Osteoblast (primary cell): ENCODE measurements at regions not wholly inside any gene's neighbourhood (a gene's known extent, or its start where the extent isn't known, plus 50 kb on each side); places are given as distances from the start of the nearest gene placed in this dataset.

Experiments
- DNase-seq: peaks from one replicate; pipeline ENCODE4 v3.0.0; 2011; ENCODE audit warnings: low spot score, mixed read lengths; ENCODE audit not compliant: insufficient read length; ENCODE audit errors: missing footprints
- H2AFZ ChIP-seq: 2 replicates; pipeline ENCODE4 v1.6.0; 2011; ENCODE audit warnings: mild to moderate bottlenecking, low read length
- H3K27ac ChIP-seq: 2 replicates; pipeline ENCODE4 v1.5.1; 2011; ENCODE audit warnings: mild to moderate bottlenecking, low read depth, low read length, moderate library complexity
- H3K27me3 ChIP-seq: 2 replicates; pipeline ENCODE4 v1.6.0; 2012; ENCODE audit warnings: mild to moderate bottlenecking, control low read depth, inconsistent platforms, low read length, moderate library complexity; ENCODE audit not compliant: insufficient read depth
- H3K36me3 ChIP-seq: 2 replicates; pipeline ENCODE4 v1.5.1; 2011; ENCODE audit warnings: mild to moderate bottlenecking, low read length, control low read depth, moderate library complexity; ENCODE audit not compliant: insufficient read depth
- H3K4me1 ChIP-seq: 2 replicates; pipeline ENCODE4 v1.5.1; 2011; ENCODE audit warnings: mild to moderate bottlenecking, low read length, control low read depth, moderate library complexity; ENCODE audit not compliant: insufficient read depth
- H3K4me2 ChIP-seq: 2 replicates; pipeline ENCODE4 v1.6.0; 2011; ENCODE audit warnings: mild to moderate bottlenecking, low read length; ENCODE audit not compliant: insufficient read depth
- H3K4me3 ChIP-seq: fragments of 200-600 bp; sonication (generic); 3 replicates; pipeline ENCODE4 v1.5.1; 2012; ENCODE audit warnings: mild to moderate bottlenecking, low read length, inconsistent platforms; ENCODE audit not compliant: insufficient read depth
- H3K79me2 ChIP-seq: 2 replicates; pipeline ENCODE4 v1.6.0; 2012; ENCODE audit warnings: mild to moderate bottlenecking, low read length, control low read depth, inconsistent platforms; ENCODE audit not compliant: insufficient read depth
- H3K9me3 ChIP-seq: 2 replicates; pipeline ENCODE4 v1.5.1; 2011; ENCODE audit warnings: low read depth, low read length, control low read depth
- H4K20me1 ChIP-seq: 2 replicates; pipeline ENCODE4 v1.6.0; 2012; ENCODE audit warnings: mild to moderate bottlenecking, low read length, control low read depth; ENCODE audit not compliant: insufficient read depth
- CTCF ChIP-seq: IDR thresholded peaks from 2 replicates; pipeline ENCODE4 v1.5.1; 2011; ENCODE audit warnings: mild to moderate bottlenecking, low read depth, low read length, moderate library complexity; ENCODE audit errors: extremely low read depth

- H3K9me3 ChIP-seq: no peaks in the 10 kb centered on the region
- H4K20me1 ChIP-seq: no peaks in the 10 kb centered on the region
- TF ChIP-seq CTCF: no peak
- H3K4me2 ChIP-seq: no peak overlapping the region
- no peaks in the 10 kb centered on the region for H3K4me1 ChIP-seq
- no peak overlapping the region for H2AFZ ChIP-seq
- H3K27ac ChIP-seq: no peak overlapping the region
- no peaks in the 10 kb centered on the region for H3K79me2 ChIP-seq
- no peaks in the 10 kb centered on the region for H3K27me3 ChIP-seq
- no peak overlapping the region for H3K4me3 ChIP-seq
- no peaks in the 10 kb centered on the region for H3K36me3 ChIP-seq
- no peak for DNase-seq
Observed at GRCh38 chr3:19711160-19711782, 222.7 kb downstream of the EFHB start.

GRCh38 chr3:19702416-19703078, 231.5 kb downstream of the EFHB start:
- no peak for TF ChIP-seq CTCF
- no peaks in the 10 kb centered on the region for H3K4me1 ChIP-seq
- H3K9me3 ChIP-seq: no peaks in the 10 kb centered on the region
- H3K27me3 ChIP-seq: no peaks in the 10 kb centered on the region
- no peak overlapping the region for H3K27ac ChIP-seq
- no peak overlapping the region for H2AFZ ChIP-seq
- no peak overlapping the region for H3K4me3 ChIP-seq
- no peak for DNase-seq
- no peaks in the 10 kb centered on the region for H3K79me2 ChIP-seq
- H3K4me2 ChIP-seq: no peak overlapping the region
- no peaks in the 10 kb centered on the region for H3K36me3 ChIP-seq
- no peaks in the 10 kb centered on the region for H4K20me1 ChIP-seq

DNA sequence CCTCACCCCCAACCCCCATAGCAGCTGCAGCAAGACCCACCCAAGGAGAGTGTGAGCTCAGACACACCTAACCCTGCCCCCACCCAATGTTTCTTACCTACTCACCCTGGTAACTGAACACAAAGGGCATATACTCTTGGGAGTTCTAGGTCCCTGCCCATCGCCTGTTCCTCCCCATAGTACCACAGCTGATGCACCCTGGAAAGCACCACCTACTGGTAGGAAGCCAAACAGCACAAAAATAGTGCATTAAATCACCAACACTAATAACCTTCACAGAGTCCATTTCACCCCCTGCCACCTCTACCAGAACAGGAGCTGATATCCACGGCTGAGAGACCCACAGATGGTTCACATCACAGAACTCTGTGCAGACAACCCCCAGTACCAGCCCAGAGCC, 245.2 kb downstream of the EFHB start:
- H3K36me3 ChIP-seq: no peaks in the 10 kb centered on the region
- H3K27me3 ChIP-seq: no peaks in the 10 kb centered on the region
- no peak overlapping the region for H3K4me3 ChIP-seq
- H3K4me1 ChIP-seq: no peaks in the 10 kb centered on the region
- H3K4me2 ChIP-seq: no peak overlapping the region
- no peaks in the 10 kb centered on the region for H4K20me1 ChIP-seq
- no peaks in the 10 kb centered on the region for H3K9me3 ChIP-seq
- H3K79me2 ChIP-seq: no peaks in the 10 kb centered on the region
- no peak overlapping the region for H3K27ac ChIP-seq
- DNase-seq: no peak
- no peak for TF ChIP-seq CTCF
- no peak overlapping the region for H2AFZ ChIP-seq

GRCh38 chr3:19668163-19668562, 265.9 kb downstream of the EFHB start:
- DNase-seq: no peak
- H2AFZ ChIP-seq: no peak overlapping the region
- no peaks in the 10 kb centered on the region for H3K9me3 ChIP-seq
- TF ChIP-seq CTCF: no peak
- H3K4me2 ChIP-seq: no peak overlapping the region
- H3K36me3 ChIP-seq: no peaks in the 10 kb centered on the region
- no peaks in the 10 kb centered on the region for H4K20me1 ChIP-seq
- no peak overlapping the region for H3K27ac ChIP-seq
- H3K4me3 ChIP-seq: no peak overlapping the region
- no peaks in the 10 kb centered on the region for H3K79me2 ChIP-seq
- no peaks in the 10 kb centered on the region for H3K4me1 ChIP-seq
- H3K27me3 ChIP-seq: no peaks in the 10 kb centered on the region
